ENCODE measurements at regions not wholly inside any gene's neighbourhood (a gene's known extent, or its start where the extent isn't known, plus 50 kb on each side); places are given as distances from the start of the nearest gene placed in this dataset.

DNA sequence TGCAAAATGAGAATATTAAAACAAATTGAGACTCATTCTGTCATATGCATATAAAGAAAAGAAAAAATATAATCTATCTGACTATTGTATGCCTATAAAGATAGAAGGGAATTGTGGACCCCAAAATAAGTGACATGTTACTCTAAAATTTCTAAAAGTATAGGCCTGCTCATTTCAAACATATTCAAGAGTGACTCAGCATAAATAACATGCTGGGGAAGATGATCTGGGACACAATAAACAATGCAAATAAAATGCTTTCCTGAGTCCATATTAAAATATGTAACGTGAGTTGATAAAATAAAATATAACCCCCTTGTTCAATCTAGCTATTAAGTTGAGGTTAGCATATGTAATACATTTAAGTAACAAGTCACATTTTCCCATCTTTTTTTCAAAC lies 882.0 kb upstream of the EDIL3 start:
- Histone ChIP-seq H3K36me3 (ENCODE audit: insufficient read depth, low read length) (no peaks in the 10 kb centered on the region), H3K4me1 (ENCODE audit: insufficient read depth, low read length, poor library complexity, severe bottlenecking) (no peaks in the 10 kb centered on the region), H3K9ac (ENCODE audit: low read depth, low read length, poor library complexity, severe bottlenecking) (no peak overlapping the region), H3F3A (ENCODE audit: low read depth) (no peaks in the 10 kb centered on the region), H3K79me2 (ENCODE audit: insufficient read depth, low read length) (no peaks in the 10 kb centered on the region), H3K9me2 (replicated peaks; ENCODE audit: low read depth, low read length) (no peaks in the 10 kb centered on the region), H2AFZ (ENCODE audit: low read length) (no peak overlapping the region), H3K4me2 (ENCODE audit: low read depth, low read length, poor library complexity, severe bottlenecking) (no peak overlapping the region), H3K27me3 (ENCODE audit: insufficient read depth, low read length, poor library complexity, severe bottlenecking) (no peaks in the 10 kb centered on the region), H4K20me1 (ENCODE audit: insufficient read depth, low read length, poor library complexity, severe bottlenecking) (no peaks in the 10 kb centered on the region), H3K9me3 (ENCODE audit: insufficient read depth, low read depth, low read length) (no peaks in the 10 kb centered on the region), H3K4me3 (ENCODE audit: low read length, poor library complexity, severe bottlenecking) (no peak overlapping the region)
- TF ChIP-seq, protein P1, sequence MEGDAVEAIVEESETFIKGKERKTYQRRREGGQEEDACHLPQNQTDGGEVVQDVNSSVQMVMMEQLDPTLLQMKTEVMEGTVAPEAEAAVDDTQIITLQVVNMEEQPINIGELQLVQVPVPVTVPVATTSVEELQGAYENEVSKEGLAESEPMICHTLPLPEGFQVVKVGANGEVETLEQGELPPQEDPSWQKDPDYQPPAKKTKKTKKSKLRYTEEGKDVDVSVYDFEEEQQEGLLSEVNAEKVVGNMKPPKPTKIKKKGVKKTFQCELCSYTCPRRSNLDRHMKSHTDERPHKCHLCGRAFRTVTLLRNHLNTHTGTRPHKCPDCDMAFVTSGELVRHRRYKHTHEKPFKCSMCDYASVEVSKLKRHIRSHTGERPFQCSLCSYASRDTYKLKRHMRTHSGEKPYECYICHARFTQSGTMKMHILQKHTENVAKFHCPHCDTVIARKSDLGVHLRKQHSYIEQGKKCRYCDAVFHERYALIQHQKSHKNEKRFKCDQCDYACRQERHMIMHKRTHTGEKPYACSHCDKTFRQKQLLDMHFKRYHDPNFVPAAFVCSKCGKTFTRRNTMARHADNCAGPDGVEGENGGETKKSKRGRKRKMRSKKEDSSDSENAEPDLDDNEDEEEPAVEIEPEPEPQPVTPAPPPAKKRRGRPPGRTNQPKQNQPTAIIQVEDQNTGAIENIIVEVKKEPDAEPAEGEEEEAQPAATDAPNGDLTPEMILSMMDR (conservative IDR thresholded peaks at IDR 0.05; ENCODE audit: low read length) = no peak
- TF ChIP-seq EZH2phosphoT487 (IDR thresholded peaks at IDR 0.05; ENCODE audit: borderline replicate concordance) = no peak

DNA sequence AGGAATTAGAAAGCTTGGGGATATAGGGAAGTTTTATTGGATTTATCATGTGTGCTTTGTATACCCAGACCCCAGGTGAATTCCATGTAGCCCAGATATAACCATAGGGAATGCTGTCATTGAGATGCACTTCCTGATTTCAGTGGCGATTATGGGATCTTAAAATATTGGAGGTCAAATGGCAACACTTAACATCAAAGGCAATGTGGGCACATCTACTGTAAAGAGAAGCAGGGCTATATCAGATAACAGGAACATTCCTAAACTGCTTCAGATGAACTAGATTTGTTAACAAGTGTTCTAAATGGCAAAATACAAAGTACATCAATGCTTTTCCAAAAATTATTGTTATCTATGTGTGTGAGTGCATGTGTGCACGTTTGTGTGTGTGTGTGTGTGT lies 883.5 kb upstream of the EDIL3 start:
- Histone ChIP-seq H3K4me3 (ENCODE audit: low read length, poor library complexity, severe bottlenecking) (no peak overlapping the region), H2AFZ (ENCODE audit: low read length) (no peak overlapping the region), H3K9me2 (replicated peaks; ENCODE audit: low read depth, low read length) (no peaks in the 10 kb centered on the region), H3F3A (ENCODE audit: low read depth) (no peaks in the 10 kb centered on the region), H3K4me2 (ENCODE audit: low read depth, low read length, poor library complexity, severe bottlenecking) (no peak overlapping the region), H3K4me1 (ENCODE audit: insufficient read depth, low read length, poor library complexity, severe bottlenecking) (no peaks in the 10 kb centered on the region), H4K20me1 (ENCODE audit: insufficient read depth, low read length, poor library complexity, severe bottlenecking) (no peaks in the 10 kb centered on the region), H3K36me3 (ENCODE audit: insufficient read depth, low read length) (no peaks in the 10 kb centered on the region), H3K9me3 (ENCODE audit: insufficient read depth, low read depth, low read length) (no peaks in the 10 kb centered on the region), H3K27me3 (ENCODE audit: insufficient read depth, low read length, poor library complexity, severe bottlenecking) (no peaks in the 10 kb centered on the region), H3K79me2 (ENCODE audit: insufficient read depth, low read length) (no peaks in the 10 kb centered on the region), H3K9ac (ENCODE audit: low read depth, low read length, poor library complexity, severe bottlenecking) (no peak overlapping the region)
- no peak for TF ChIP-seq EZH2phosphoT487 (IDR thresholded peaks at IDR 0.05; ENCODE audit: borderline replicate concordance)
- TF ChIP-seq, protein P1 (conservative IDR thresholded peaks at IDR 0.05; ENCODE audit: low read length) = no peak

DNA sequence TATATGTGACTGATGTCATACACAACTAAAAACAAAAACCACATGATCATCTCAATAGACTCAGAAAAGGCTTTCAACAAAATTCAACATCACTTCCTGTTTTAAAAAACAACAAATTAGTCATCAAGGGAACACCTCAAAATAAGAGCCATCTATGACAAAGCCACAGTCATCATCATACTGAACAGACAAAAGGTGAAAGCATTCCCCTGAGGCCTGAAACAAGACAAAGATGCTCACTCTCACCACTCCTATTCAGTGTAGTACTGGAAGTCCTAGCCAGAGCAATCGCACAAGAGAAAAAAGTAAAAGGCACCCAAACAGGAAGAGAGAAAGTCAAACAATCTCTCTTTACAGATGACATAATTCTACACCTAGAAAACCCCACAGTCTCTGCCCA lies 893.5 kb upstream of the EDIL3 start:
- Histone ChIP-seq H3K9me3 (ENCODE audit: insufficient read depth, low read depth, low read length) (no peaks in the 10 kb centered on the region), H3K27me3 (ENCODE audit: insufficient read depth, low read length, poor library complexity, severe bottlenecking) (no peaks in the 10 kb centered on the region), H3K9me2 (replicated peaks; ENCODE audit: low read depth, low read length) (no peaks in the 10 kb centered on the region), H3K36me3 (ENCODE audit: insufficient read depth, low read length) (no peaks in the 10 kb centered on the region), H3K4me2 (ENCODE audit: low read depth, low read length, poor library complexity, severe bottlenecking) (no peak overlapping the region), H3F3A (ENCODE audit: low read depth) (no peaks in the 10 kb centered on the region), H4K20me1 (ENCODE audit: insufficient read depth, low read length, poor library complexity, severe bottlenecking) (no peaks in the 10 kb centered on the region), H3K4me3 (ENCODE audit: low read length, poor library complexity, severe bottlenecking) (no peak overlapping the region), H3K79me2 (ENCODE audit: insufficient read depth, low read length) (no peaks in the 10 kb centered on the region), H3K4me1 (ENCODE audit: insufficient read depth, low read length, poor library complexity, severe bottlenecking) (no peaks in the 10 kb centered on the region), H3K9ac (ENCODE audit: low read depth, low read length, poor library complexity, severe bottlenecking) (no peak overlapping the region), H2AFZ (ENCODE audit: low read length) (no peak overlapping the region)
- no peak for TF ChIP-seq EZH2phosphoT487 (IDR thresholded peaks at IDR 0.05; ENCODE audit: borderline replicate concordance)
- TF ChIP-seq, protein P1 (conservative IDR thresholded peaks at IDR 0.05; ENCODE audit: low read length) = no peak

All from Loucy (cell line).